ENCODE measurements at regions not wholly inside any gene's neighbourhood (a gene's known extent, or its start where the extent isn't known, plus 50 kb on each side); places are given as distances from the start of the nearest gene placed in this dataset.

GRCh38 chr16:51353055-51353454 is 202.0 kb upstream of the SALL1 start:
- no peak overlapping the region for H3K4me3 ChIP-seq
- H3K27ac ChIP-seq: no peak overlapping the region
- H3K9me3 ChIP-seq: no peaks in the 10 kb centered on the region
- no peaks in the 10 kb centered on the region for H4K20me1 ChIP-seq
- no peaks in the 10 kb centered on the region for H3K36me3 ChIP-seq
- H3K4me2 ChIP-seq: no peak overlapping the region
- H3K9ac ChIP-seq: no peak overlapping the region
- no peaks in the 10 kb centered on the region for H3K27me3 ChIP-seq
- H3K4me1 ChIP-seq: peaks cover 10% of the 10 kb centered on the region
- TF ChIP-seq Cebpa-rat (IDR thresholded peaks at IDR 0.05): no peak

GRCh38 chr16:51349626-51350025 is 198.6 kb upstream of the SALL1 start:
- no peak overlapping the region for H3K4me2 ChIP-seq
- H3K36me3 ChIP-seq: no peaks in the 10 kb centered on the region
- no peak for TF ChIP-seq Cebpa-rat (IDR thresholded peaks at IDR 0.05)
- H3K9ac ChIP-seq: no peak overlapping the region
- H3K4me1 ChIP-seq: peaks cover 10% of the 10 kb centered on the region
- no peak overlapping the region for H3K4me3 ChIP-seq
- no peaks in the 10 kb centered on the region for H3K9me3 ChIP-seq
- H3K27me3 ChIP-seq: no peaks in the 10 kb centered on the region
- no peaks in the 10 kb centered on the region for H4K20me1 ChIP-seq
- H3K27ac ChIP-seq: no peak overlapping the region

DNA sequence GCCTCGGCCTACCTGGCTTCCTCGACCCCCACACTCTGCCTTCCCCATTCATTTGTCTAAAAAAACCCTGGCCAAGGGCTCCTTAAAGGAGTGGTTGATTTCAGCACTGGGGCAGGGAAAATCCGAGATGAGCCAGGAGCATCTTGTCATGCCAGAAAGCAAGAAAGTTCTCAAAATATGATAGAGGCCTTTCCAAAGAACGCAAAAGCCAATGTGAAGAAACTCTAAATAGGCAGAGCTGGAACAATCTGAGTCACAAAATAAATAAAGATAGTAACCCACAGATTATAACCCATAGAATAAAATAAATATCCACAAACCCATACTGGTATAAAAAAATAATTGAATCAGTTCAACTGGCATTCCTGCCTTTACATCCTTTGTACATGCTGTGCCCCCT is 192.3 kb upstream of the SALL1 start:
- Histone ChIP-seq H3K4me3 (no peak overlapping the region), H3K9ac (no peak overlapping the region), H4K20me1 (no peaks in the 10 kb centered on the region), H3K27ac (no peak overlapping the region), H3K27me3 (no peaks in the 10 kb centered on the region), H3K9me3 (no peaks in the 10 kb centered on the region), H3K36me3 (no peaks in the 10 kb centered on the region), H3K4me2 (no peak overlapping the region), H3K4me1 (no peaks in the 10 kb centered on the region)
- TF ChIP-seq Cebpa-rat (IDR thresholded peaks at IDR 0.05): no peak

- Histone ChIP-seq H3K27me3 (no peaks in the 10 kb centered on the region), H3K9me3 (no peaks in the 10 kb centered on the region), H3K4me2 (no peak overlapping the region), H3K4me1 (no peaks in the 10 kb centered on the region), H3K4me3 (no peak overlapping the region), H3K36me3 (no peaks in the 10 kb centered on the region), H3K9ac (no peak overlapping the region), H4K20me1 (no peaks in the 10 kb centered on the region), H3K27ac (no peak overlapping the region)
- TF ChIP-seq Cebpa-rat (IDR thresholded peaks at IDR 0.05): no peak
These were observed 190.1 kb upstream of the SALL1 start for GRCh38 chr16:51341204-51341603.

- no peak overlapping the region for H3K4me3 ChIP-seq
- H3K9me3 ChIP-seq: no peaks in the 10 kb centered on the region
- H3K27me3 ChIP-seq: no peaks in the 10 kb centered on the region
- no peak overlapping the region for H3K9ac ChIP-seq
- H3K36me3 ChIP-seq: no peaks in the 10 kb centered on the region
- H3K4me2 ChIP-seq: no peak overlapping the region
- no peak for TF ChIP-seq Cebpa-rat (IDR thresholded peaks at IDR 0.05)
- H4K20me1 ChIP-seq: no peaks in the 10 kb centered on the region
- H3K4me1 ChIP-seq: no peaks in the 10 kb centered on the region
- no peak overlapping the region for H3K27ac ChIP-seq
These were observed 186.6 kb upstream of the SALL1 start for GRCh38 chr16:51337662-51338061.

GRCh38 chr16:51328733-51329132 is 177.7 kb upstream of the SALL1 start:
- TF ChIP-seq Cebpa-rat (IDR thresholded peaks at IDR 0.05): no peak
- no peaks in the 10 kb centered on the region for H3K9me3 ChIP-seq
- no peak overlapping the region for H3K27ac ChIP-seq
- no peaks in the 10 kb centered on the region for H3K36me3 ChIP-seq
- H3K27me3 ChIP-seq: no peaks in the 10 kb centered on the region
- H3K4me2 ChIP-seq: no peak overlapping the region
- no peak overlapping the region for H3K9ac ChIP-seq
- no peaks in the 10 kb centered on the region for H4K20me1 ChIP-seq
- no peaks in the 10 kb centered on the region for H3K4me1 ChIP-seq
- H3K4me3 ChIP-seq: no peak overlapping the region

- Histone ChIP-seq H3K36me3 (no peaks in the 10 kb centered on the region), H3K4me1 (no peaks in the 10 kb centered on the region), H3K9ac (no peak overlapping the region), H3K9me3 (no peaks in the 10 kb centered on the region), H3K27ac (no peak overlapping the region), H4K20me1 (no peaks in the 10 kb centered on the region), H3K4me2 (no peak overlapping the region), H3K4me3 (no peak overlapping the region), H3K27me3 (no peaks in the 10 kb centered on the region)
- TF ChIP-seq Cebpa-rat (IDR thresholded peaks at IDR 0.05): no peak
These were observed 175.9 kb upstream of the SALL1 start for GRCh38 chr16:51327001-51327400.

GRCh38 chr16:51326131-51326856 is 175.2 kb upstream of the SALL1 start:
- no peaks in the 10 kb centered on the region for H3K36me3 ChIP-seq
- H4K20me1 ChIP-seq: no peaks in the 10 kb centered on the region
- no peaks in the 10 kb centered on the region for H3K27me3 ChIP-seq
- H3K4me2 ChIP-seq: no peak overlapping the region
- H3K4me1 ChIP-seq: no peaks in the 10 kb centered on the region
- no peak overlapping the region for H3K27ac ChIP-seq
- TF ChIP-seq Cebpa-rat (IDR thresholded peaks at IDR 0.05): no peak
- no peak overlapping the region for H3K9ac ChIP-seq
- H3K9me3 ChIP-seq: no peaks in the 10 kb centered on the region
- no peak overlapping the region for H3K4me3 ChIP-seq

- Histone ChIP-seq H3K27ac (no peak overlapping the region), H3K4me2 (no peak overlapping the region), H3K27me3 (no peaks in the 10 kb centered on the region), H4K20me1 (no peaks in the 10 kb centered on the region), H3K9me3 (no peaks in the 10 kb centered on the region), H3K9ac (no peak overlapping the region), H3K4me1 (no peaks in the 10 kb centered on the region), H3K36me3 (no peaks in the 10 kb centered on the region), H3K4me3 (no peak overlapping the region)
- no peak for TF ChIP-seq Cebpa-rat (IDR thresholded peaks at IDR 0.05)
These were observed 170.2 kb upstream of the SALL1 start for GRCh38 chr16:51321251-51321650.

GRCh38 chr16:51317575-51317974 is 166.5 kb upstream of the SALL1 start:
- H3K36me3 ChIP-seq: no peaks in the 10 kb centered on the region
- H3K27ac ChIP-seq: no peak overlapping the region
- no peak overlapping the region for H3K4me2 ChIP-seq
- H3K9me3 ChIP-seq: no peaks in the 10 kb centered on the region
- TF ChIP-seq Cebpa-rat (IDR thresholded peaks at IDR 0.05): no peak
- no peaks in the 10 kb centered on the region for H3K27me3 ChIP-seq
- H3K4me1 ChIP-seq: no peaks in the 10 kb centered on the region
- H4K20me1 ChIP-seq: no peaks in the 10 kb centered on the region
- no peak overlapping the region for H3K9ac ChIP-seq
- H3K4me3 ChIP-seq: no peak overlapping the region

DNA sequence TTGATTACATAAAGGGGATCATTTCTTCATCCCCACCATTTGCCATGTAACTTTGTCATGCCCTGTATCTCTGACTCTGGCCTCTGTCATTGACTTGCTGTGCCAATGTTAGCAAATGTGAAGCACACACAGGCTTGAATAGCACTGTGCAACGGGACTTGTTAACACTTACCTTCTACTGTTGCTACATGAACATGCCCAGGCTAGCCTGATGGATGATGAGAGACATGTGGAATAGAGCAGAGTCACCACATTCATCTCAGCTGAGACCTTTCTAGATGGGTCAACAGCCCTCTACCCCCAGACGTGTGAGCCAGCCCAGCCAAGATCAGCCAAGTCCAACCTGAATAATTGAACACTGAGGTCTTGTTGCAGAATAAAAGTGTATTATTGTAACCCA is 162.1 kb upstream of the SALL1 start:
- Histone ChIP-seq H3K4me1 (no peaks in the 10 kb centered on the region), H3K36me3 (no peaks in the 10 kb centered on the region), H3K27me3 (no peaks in the 10 kb centered on the region), H3K9ac (no peak overlapping the region), H3K9me3 (no peaks in the 10 kb centered on the region), H4K20me1 (no peaks in the 10 kb centered on the region), H3K27ac (no peak overlapping the region), H3K4me2 (no peak overlapping the region), H3K4me3 (no peak overlapping the region)
- TF ChIP-seq Cebpa-rat (IDR thresholded peaks at IDR 0.05): no peak
